NOMO-1 treated with DMSO at 0.1 percent for 48 hours (cell line): ENCODE measurements at regions not wholly inside any gene's neighbourhood (a gene's known extent, or its start where the extent isn't known, plus 50 kb on each side); places are given as distances from the start of the nearest gene placed in this dataset.

Source experiments
- DNase-seq: peaks from one replicate; lab custom pipeline; 2025; ENCODE audit not compliant: unreplicated experiment; lab: John Stamatoyannopoulos, UW

- no peak for DNase-seq
These were observed 63.7 kb upstream of the EPS8L3 start for GRCh38 chr1:109827466-109827865.

DNA sequence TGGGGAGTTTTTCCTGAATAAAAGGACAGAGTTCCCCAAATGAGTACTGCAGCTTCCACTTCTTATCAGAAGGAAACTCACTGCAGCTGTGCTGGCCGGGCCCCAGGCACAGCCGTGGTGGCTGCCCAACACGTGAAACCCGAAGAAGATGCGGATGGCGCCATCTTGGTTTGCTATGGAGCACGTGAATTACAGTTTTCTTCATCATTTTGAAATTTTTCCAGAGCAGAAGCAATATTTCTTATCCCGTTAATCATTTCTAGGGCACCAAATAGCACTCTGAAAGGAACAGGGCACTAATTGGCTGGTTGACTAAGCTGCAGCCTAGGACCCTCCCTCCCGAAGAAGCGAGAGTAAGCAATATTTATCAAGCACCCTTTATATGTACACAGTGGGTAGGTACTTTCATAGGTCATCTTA lies 63.2 kb upstream of the EPS8L3 start:
- DNase-seq, result no peak

DNA sequence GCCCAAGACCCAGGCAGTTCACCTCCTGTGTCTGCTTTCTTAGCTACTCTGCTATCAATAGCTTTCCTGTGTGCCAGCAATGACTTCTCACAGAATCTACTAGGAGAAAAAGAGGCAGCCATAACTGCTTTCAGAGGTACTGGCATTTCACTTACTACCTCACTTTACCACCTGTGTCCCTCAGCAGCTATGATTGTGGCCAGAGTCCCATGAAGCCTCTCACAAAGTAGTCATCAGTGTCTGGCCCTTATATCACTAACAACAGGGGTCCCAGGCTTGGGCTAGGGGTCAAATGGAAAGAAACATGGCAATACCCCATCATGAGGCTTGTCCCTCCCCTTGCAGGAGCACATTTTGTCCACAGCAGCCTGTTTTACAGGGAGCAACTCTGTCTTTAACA lies 62.7 kb upstream of the EPS8L3 start:
- DNase-seq, result no peak

DNA sequence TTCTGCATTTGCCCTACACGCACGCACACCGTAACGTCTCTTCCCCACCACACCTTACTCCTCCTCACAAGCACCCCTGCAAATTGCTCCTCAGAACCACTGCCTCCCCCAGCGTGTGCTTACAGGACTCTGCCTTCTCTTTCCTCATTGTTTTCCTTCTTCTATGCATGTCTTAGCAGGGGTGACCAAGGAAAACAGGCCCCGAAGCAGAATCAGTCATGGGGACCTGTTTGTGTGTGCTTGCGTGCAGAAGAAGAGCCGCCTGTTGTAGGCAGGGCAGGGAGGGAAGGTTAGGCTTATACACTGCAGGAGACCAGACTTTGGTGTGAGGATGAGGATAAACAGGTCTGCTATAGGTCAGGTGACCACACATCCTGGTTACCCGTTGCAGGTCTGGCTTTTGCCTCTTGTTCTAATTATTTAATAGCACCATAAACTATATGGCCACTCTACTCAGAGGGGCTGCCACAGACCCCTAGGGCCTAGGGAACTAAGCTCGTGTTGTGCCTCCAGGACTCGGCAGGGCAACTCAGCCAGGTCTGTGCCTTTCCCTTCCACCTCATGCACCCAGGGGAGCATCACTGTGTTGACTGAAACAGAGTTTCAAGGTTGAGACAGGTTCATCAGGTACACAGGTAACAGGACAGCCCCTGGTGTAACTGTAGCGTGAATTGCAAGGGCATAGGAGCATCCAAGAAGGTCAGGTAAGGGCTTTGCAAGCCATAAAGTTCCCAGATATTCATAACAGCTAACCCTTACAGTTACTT lies 60.8 kb upstream of the EPS8L3 start:
- DNase-seq, result no peak

GRCh38 chr1:109823543-109824348 lies 60.0 kb upstream of the EPS8L3 start:
- no peak for DNase-seq

GRCh38 chr1:109822749-109823542 lies 59.2 kb upstream of the EPS8L3 start:
- DNase-seq, result no peak

GRCh38 chr1:109821831-109822745 lies 58.4 kb upstream of the EPS8L3 start:
- no peak for DNase-seq

GRCh38 chr1:109821221-109821669 lies 57.5 kb upstream of the EPS8L3 start:
- DNase-seq, result peak; percentile 11

- no peak for DNase-seq
These were observed 56.2 kb upstream of the EPS8L3 start for GRCh38 chr1:109819906-109820305.

- no peak for DNase-seq
These were observed 55.5 kb upstream of the EPS8L3 start for GRCh38 chr1:109818988-109819764.

DNA sequence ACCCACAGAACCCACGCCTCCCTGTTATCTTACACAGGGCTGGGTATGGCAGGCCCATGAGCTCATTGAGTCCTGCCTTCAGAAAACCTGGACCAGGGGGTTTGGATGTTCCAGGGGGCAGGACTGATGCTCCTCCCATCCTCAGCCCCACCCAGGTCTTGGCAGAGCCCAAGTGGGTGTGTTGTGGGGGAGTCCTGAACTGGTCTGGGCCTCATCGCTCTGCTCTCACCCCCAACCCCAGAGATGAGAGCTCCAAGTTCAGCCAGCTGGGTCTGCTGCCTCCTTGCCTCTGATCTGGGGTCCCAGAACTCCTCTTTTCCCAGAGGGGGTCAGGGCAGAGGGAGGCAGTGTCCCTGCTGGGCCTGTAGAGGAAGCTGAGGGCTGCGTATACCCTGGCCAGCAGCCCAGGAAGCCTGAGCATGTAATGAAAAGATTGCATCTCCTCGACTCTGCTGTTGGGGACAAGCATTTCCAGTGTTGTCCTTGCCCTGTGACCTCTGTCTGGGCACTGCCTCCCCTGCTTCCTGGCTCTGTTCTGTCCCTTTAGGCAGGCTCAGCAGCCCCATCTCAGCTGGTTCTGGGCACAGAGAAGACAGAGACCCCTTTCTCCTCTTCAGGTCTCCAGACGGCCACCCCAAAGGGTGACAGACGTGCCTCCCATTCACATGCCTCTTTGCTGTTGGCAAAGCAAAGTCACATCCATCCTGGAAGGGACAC lies 54.7 kb upstream of the EPS8L3 start:
- no peak for DNase-seq

DNA sequence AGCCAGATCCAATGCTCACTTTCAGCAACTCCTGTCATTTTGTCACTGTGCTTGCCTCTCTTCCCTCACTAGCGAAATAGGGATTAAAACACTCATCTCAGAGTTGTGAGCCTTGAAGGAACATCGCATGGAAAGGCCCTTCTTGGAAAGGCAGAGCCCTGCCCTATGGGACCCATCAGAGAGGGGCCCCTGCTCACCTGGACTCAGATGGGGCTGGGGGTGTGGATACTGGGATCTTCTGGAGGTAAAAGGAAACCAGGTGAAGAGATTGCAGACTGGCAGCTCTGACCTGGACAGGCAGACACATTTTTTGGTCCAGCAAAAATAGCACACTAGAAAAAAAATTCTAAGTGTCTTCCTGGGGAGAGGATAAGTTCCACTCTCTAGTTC lies 54.2 kb upstream of the EPS8L3 start:
- no peak for DNase-seq

GRCh38 chr1:109816975-109817535 lies 53.3 kb upstream of the EPS8L3 start:
- DNase-seq, result no peak

GRCh38 chr1:109816175-109816811 lies 52.6 kb upstream of the EPS8L3 start:
- DNase-seq, result peak; percentile 97

DNA sequence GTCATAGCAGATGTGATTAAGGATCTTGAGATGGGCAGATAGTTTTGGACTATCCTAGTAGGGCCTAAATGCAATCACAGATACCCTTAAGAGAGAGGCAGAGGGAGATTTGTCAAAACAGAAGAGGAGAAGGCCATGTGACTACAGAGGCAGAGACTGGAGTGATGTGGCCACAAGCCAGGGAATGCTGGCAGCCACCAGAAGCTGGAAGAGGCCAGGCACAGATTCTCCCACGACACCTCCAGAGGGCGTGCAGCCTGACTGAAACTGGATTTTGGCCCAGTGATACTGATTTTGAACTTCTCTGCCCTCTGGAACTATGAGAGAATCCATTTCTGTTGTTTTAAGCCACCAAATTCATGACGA lies 52.1 kb upstream of the EPS8L3 start:
- DNase-seq, result no peak

DNA sequence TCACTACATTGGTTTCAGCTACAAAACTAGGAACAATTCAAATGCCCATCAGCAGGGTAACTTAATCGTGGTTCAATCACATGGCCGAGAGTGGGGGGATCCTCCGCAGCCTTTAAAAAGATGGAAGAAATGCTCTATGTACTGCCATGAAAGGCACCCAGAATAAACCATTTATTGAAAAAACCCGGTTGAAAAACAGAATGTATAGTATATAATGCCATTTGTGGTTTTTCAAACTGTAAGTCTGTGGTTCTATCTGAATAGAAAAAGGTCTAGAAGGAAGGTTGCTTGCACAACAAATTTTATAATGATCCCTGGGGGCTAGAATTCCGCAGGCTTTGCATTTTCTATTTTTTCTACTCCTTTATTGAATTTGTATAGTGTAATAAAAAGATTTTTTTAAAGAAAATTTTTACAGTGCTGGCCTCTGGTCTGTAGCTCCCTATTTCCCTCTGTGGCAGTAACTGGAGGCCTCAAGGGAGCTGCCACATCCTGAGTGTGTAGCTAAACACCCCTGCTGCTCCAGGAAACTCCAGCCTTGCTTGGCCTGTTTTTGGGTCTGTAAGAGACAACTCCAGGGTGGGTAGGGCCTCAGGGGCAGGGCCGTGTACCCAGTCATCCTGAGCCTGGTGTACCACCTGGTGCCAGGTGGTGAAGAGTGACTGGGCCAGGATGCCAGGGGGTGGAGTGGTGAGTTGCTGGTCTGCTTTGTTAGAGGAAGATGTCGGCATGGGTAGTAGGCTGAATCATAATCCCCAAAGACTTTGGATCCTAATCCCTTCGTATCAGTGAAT lies 51.5 kb upstream of the EPS8L3 start:
- DNase-seq, result peak; percentile 37

GRCh38 chr1:109814223-109814622 lies 50.5 kb upstream of the EPS8L3 start:
- DNase-seq, result no peak
